Epidermal melanocyte (primary cell): ENCODE measurements at regions not wholly inside any gene's neighbourhood (a gene's known extent, or its start where the extent isn't known, plus 50 kb on each side); places are given as distances from the start of the nearest gene placed in this dataset.
"Not testable (repeated sequence)": the region's sequence is repeated elsewhere in the genome, so short reads cannot be mapped to it uniquely, and the experiment has no call there.

ENCODE experiments used
- DNase-seq: peaks from one replicate; pipeline ENCODE4 v3.0.0; 2011; ENCODE audit warnings: low spot score; ENCODE audit not compliant: insufficient read length

DNA sequence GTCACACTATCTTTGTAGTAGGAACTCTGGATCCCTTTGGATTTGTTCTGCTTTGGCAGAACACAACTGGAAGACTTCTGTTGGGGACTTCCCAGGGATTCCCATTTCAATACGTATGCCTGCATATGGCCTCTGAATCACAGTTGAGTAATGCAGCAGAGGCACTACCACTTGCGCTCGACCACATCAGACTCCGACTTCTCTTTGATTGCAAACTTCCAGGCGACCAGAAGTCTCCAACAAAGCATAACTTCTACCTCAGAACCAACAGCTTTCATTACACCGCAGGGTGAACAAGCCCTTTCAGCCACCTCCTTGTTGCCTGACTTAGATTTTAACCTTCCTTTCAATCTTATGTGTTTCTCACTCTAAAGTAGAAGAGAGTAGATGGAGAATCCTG lies 924.4 kb downstream of the IGSF11 start:
- no peak for DNase-seq

- no peak for DNase-seq
Measured at GRCh38 chr3:118116991-118117390, 917.7 kb downstream of the IGSF11 start.

DNA sequence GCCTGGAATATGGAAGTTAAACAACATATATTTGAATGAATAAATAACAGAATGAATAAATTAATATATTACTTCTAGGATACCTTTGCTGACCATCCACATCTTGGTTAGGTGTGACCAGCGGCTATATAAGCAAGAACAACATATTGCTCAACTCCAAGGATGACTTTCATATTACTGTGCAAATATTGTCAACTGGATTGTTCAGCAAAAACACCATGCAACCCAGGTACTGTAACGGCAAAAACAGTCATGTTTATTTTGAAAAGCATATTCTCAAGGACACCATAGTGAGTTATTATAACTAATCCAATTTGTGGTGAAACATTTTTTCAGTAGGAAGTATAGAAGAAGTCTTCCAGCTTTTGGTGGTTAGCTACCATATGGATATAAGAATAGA lies 907.9 kb downstream of the IGSF11 start:
- no peak for DNase-seq

DNA sequence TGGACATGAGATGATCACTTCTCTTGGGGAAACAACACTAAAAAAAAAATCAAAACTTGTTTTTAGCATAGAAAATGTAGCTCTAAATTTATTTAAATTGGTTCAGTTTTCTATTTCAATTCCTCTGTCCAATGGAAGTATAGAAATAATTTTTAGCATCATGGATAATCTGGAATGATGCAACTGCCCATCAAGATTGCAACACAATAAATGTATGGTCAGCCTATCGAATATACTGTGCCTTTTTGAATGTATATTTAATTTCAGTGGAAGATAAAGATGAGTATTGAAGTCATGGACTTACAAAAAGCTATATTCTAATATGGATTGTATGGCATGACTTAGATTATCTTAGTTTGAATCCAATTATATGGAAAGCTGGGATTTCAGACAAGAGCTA lies 906.7 kb downstream of the IGSF11 start:
- DNase-seq: no peak

DNA sequence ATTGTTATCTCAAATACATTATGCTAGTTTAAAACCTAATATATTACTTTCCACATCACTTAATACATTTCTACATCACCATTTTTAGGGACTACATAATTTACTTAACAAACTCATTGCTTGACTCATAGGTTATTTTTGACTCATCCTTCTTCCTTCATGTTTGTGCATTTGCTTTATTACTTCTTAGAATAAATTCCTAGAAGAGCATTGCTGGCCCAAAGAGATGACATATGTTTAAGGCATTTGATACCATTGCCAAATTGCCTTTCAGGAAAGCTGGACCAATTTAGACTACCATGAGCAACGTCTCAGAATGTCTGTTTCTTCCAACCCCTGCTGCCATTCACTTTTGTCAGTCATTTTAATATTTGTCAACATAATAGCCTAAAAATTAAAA lies 905.8 kb downstream of the IGSF11 start:
- DNase-seq: no peak

DNA sequence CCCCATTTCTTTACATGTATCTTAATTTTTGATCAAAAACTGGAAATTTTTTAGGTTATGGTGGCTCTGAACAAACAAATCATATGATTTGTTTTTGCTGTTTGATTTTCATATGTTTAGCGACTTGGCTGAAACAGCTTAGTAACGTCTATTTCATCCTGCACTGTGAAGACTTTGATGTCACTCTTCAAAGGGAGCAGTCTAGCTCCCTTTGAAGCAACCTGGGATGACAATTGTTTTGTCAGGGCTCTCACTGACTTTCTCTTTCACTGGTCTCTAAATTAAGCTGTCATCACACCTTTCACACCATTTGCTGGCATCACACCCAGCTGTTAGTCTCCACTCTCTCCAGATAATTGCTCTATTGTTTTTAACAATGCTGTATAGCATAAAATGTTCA lies 896.9 kb downstream of the IGSF11 start:
- DNase-seq: no peak

DNA sequence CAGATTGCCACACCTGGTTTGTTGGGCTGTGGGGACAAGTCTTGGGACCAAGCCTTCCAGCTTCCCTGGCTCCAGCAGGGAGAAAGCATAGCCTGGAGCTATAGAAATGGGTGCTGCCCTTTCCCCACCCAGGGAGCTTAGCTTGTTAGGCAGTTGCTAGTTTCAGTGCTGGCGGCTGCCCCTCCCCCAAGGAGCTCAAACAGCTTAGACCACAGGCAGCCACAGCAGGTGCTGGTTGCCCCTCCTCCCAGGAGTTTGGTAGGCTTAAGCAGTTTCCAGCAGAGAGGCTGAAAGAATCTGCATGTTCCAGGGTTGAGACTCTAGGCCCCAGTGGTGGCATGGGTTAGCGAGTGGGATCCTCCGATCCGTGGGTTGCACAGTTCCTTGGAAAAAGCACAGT lies 889.7 kb downstream of the IGSF11 start:
- DNase-seq: no peak

DNA sequence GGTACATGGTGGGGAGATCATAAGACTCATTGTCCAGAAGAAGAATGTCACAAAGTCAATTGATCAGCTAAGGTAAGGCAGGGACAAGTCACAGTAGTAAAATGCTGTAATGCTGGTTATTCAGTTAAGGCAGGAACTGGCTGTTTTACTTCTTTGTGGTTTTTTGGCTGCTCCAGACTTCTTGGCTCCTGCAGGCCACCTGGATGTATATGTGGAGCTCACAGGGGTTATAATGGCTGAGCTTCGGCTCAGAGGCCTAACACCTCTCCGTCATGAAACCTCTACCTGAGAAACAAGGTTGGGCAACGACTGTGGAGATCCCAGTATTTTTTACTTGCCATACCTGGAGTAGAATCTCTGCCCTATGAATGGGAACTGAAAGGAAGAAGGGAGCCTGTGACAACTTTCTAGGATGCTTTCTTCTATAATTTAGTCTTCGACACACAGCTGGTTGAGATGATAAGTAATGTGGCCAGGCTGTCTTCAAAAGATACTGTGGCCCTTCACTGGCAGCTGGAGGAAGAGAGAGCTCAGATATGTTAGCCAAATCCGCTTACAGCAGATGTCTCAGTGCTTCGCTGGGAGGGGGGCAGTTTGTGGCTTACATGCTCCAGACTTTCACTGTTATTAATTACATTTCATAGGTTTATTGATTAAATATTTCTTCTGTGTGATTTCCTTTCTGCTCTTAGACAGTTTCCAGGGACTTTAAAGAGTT lies 887.8 kb downstream of the IGSF11 start:
- DNase-seq: no peak

DNA sequence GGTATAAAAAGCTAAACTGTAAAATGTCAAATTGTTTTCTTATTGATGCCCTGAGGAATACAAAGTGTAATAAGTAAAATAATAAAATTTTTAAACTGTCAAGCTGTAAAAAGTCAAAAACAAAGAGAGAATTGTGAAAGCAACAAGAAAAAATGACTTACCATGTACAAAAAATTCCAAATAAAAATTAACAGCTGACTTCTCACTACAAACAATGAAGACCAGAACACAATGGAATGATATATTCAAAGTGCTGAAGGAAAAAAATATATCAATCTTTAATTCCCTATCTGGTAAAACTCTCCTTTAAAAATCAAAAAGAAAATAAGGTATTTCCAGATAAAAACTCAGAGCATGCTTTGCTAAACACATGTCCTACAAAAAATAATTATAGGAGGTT lies 883.5 kb downstream of the IGSF11 start:
- no peak for DNase-seq

GRCh38 chr3:118162627-118163588 lies 871.7 kb downstream of the IGSF11 start:
- not testable (repeated sequence) for DNase-seq

- DNase-seq: no peak
Measured at GRCh38 chr3:118165413-118165812, 869.2 kb downstream of the IGSF11 start.

DNA sequence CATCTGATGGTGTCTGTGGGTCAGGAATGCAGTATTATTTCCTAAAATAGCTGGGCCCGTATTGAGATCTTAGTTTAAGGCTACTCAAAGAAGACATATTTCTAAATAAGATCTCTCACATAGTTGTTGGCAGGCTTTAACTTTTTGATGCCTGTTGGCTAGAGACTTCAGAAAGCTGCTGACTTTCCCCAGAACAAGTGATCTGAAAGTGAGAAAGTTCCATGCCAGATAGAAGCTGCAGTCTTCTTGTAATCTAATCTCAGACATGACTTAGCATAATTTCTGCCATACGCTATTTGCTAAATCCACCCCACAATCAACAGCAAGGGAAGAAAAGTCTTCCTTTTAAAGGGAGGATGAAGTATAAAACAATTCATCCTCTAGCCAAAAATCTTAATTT lies 867.1 kb downstream of the IGSF11 start:
- no peak for DNase-seq

DNA sequence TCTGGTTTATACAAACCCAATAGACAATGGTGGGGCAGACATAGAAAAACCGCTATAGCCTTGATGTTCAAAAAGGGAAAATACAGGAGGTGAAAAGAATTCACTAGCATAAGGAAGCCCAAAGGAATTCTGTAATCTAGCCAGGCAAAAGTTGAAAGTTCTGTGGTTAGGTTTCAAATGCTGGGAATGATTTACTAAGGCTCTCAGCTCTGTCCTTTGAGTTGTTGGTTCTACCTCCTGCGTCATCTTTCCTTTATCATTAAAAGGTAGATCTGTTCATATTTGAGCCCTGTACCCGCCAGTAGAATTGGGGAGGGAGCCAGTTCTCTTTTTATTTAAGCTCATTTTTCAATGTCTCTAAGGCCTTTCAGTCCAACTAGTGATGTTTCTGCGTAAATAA lies 866.5 kb downstream of the IGSF11 start:
- DNase-seq: no peak

- no peak for DNase-seq
Measured at GRCh38 chr3:118171236-118171852, 863.3 kb downstream of the IGSF11 start.

DNA sequence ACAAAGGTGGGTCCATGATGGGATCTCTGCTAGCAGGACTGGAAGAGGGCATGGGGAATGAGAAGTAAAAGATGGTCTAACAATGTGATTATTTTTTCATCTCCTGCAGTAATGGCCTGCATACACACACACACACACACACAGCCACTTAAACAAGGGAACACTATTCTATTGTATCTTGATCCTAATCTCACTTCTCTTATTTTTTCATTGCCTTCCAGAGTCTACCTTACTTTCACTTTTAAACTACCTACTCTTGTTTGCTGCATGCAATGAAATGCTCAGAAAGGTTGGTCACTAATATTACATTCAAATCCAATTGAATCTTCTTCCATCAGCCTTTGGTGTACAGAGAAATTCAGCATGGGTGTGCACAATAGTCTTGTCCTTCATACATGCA lies 853.8 kb downstream of the IGSF11 start:
- DNase-seq: no peak

- no peak for DNase-seq
Measured at GRCh38 chr3:118181274-118181673, 853.4 kb downstream of the IGSF11 start.

GRCh38 chr3:118186051-118186450 lies 848.6 kb downstream of the IGSF11 start:
- no peak for DNase-seq

DNA sequence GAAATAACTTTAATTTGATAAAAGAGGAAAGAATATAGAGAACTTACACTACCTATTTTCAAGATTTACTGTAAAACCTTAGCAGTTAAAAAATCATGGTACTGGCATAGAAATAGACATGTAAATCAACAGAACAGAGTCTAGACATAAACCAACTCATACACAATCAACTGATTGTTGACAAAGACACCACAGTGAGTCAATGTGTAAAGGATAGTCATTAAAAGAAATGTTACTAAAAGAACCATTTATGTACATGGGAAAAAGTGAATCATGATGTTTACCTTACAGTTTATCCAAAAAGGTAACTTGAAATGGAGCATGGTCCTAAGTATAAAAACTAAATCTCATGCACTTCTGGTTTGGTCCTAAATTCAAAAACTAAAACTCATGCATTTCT lies 847.4 kb downstream of the IGSF11 start:
- DNase-seq: no peak

DNA sequence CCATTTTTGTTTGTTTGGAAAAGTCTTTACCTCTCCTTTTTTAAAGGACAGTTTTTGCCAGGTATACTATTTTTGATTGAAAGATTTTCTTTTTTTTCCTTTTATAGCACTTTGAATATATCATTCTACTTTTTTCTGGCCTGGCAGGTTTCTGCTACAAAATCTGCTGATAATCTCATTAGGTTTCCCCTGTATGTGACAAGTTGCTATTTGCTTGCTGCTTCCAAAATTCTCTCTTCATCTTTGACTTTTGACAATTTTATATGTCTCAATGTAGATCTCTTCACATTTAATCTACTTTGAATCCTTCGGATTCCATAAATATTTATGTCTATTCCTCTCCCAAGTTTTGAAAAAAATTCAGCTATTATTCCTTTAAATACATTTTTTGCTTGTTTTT lies 838.5 kb downstream of the IGSF11 start:
- DNase-seq: no peak

GRCh38 chr3:118199044-118199443 lies 835.6 kb downstream of the IGSF11 start:
- no peak for DNase-seq

DNA sequence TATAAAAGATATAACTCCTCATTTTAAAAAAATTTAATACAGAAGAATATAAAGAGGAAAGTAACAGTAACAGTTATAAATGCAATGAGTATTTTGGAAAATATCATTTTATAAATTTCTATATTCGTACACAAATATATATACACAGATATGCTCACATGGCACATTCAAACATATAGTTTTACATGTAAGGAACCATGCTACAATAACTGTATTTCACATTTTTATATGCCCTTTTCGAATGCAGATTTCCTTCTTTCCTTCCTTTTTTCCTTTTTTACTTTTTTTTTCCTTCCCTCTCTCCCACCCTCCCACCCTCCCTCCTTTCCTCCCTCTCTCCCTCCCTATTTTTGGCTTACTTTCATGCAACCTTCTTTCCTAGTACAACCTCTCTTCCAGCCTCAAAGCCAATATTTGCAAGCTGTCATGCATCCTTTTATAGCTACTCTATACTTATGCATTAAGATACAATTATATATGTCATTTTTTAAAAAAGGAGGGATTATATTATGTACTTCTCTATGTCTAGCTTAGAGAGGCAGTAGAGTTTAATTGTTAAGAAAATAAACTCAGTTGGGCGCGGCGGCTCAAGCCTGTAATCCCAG lies 830.5 kb downstream of the IGSF11 start:
- no peak for DNase-seq

GRCh38 chr3:118207271-118207670 lies 827.4 kb downstream of the IGSF11 start:
- no peak for DNase-seq
